HG02840 (cell line): ENCODE measurements at regions not wholly inside any gene's neighbourhood (a gene's known extent, or its start where the extent isn't known, plus 50 kb on each side); places are given as distances from the start of the nearest gene placed in this dataset.

Experiments used
- ATAC-seq: cut with Tn5 transposase; IDR thresholded peaks from one replicate; pipeline ENCODE4 v1.9.1; 2021; ENCODE audit warnings: mild to moderate bottlenecking, moderate library complexity, moderate number of reproducible peaks; ENCODE audit not compliant: unreplicated experiment, low FRiP score

DNA sequence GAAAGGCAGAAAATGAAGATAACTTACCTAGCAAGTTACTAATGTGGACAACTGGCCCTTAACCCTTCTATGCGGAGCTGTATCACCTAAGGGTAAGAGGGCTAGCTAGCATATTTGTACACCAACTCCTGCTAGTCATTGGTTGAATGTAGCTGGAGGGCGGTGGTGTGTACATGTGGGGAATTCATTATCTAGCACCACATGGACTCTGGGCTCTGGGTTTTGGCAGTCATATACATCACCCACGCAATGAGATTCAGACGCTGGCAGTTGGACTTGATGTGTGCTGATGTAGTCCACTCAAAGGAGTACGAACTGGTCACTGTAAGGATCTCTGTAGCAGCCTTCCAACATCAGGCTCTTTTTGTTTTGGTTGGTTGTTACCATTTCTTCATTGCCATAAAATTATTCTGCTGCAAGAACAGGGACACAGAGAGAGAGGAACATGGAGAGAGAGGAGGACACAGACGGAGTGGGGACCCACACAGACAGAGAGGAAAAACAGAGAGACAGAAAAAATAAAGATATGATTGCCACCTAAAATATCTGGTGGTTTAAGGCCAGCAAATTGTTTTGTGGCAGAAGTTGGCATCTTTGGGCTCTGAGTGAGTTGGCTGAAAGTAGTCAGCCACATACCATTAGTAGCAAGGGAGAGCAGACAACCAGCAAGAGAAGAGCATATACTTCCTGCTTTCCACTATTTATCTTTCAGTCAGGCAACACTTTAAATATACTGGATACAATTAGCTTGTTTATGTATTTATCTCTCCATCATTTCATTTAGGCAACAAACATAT is 76.7 kb upstream of the MTPN start:
- no peak for ATAC-seq

DNA sequence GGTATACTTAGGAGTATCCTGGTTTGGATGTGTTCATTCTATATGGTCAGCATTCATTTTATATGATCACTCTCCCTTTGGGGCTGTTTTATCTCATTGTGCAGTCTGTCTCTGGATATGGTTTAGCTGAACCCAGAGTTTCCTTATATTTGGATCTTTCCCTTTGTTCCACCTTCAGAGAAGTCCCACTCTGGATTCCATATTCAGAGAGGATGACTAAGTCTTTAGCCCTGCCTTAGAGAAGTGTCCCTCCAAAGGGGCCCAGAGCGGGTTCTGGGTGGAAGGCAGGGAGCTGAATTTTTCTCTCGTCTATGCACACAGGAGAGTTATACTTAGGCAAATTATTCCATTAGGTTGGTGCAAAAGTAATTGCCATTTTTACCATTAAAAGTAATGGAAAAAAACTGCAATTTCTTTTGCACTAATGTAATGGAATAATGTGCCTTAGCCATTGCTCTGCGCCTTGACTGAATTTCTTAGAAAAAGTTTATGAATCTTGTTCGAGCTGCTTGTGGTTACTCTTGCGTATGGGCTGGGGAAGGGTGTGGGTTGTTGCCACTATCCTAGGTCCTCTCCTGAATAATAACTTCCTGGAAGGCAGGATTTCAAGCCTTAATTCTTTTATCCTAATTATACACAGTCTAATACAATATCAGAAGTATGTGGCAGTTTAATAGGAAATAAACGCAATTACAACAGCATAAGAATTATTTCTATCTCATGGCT is 74.2 kb upstream of the MTPN start:
- no peak for ATAC-seq

DNA sequence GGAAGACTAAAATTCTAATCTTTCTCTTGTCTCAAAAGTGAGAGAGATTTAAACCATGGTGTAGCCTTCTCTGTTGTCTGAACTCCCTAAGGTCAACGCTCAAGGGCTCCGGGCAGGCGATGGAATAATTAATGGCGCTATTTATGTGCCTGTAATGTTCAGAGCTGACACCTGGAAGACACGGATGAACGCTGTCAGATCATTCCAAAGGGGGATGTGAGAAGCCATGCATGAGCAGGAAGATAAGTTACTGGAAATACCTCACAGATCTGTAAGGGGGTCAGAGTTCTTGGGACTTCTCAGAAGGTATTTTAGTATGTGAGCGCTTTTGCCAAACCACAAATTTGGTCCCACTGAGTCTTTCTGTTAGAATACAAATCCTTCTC is 73.3 kb upstream of the MTPN start:
- ATAC-seq: no peak

DNA sequence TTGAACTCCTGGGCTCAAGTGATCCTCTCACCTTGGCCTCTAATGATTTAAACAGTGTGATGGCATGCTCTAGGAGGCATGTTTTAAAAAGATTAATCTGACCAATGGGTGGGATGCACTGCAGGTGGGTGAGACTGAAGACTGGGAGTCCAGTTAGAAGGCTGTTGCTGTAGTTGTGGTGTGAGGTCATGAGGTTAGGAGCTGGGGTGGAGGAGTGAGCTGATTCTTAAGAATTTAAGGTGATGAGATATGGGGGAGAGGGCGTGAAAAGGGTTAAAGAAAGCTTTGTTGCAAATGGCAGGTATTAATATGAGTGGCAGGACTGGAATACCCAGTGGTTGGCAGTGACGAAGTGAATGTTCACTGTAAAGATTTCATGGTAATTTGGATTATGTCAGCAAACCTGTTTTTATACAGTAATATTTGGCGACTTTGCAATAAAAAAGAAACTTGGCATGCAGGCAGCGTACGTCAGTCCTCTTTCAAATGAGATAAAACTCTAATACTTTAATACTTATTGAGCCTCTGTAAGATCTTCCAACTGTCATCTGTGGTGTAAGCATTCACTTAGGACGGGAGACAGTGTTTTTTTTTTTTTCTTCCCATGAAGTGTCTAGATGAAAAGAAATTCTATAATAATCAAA is 72.8 kb upstream of the MTPN start:
- no peak for ATAC-seq

DNA sequence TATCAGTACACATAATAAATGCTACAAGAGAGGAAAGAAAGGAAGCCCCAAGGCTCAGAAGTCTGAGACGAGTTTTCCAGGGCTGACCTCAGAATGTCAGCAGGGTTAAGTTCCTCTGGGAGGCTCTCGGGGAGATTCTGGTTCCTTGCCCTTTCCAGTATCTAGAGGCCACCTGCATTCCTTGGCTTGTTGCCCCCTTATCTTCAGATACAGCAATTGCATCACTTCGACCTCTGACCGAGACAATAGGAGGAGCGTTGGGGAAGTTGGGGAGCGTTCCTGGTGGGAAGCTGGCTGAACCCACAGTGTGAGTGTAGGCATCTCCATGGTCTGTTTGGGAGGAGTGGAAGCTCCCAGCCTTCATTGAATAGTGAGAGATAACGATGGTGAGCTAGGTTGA is 72.0 kb upstream of the MTPN start:
- no peak for ATAC-seq

DNA sequence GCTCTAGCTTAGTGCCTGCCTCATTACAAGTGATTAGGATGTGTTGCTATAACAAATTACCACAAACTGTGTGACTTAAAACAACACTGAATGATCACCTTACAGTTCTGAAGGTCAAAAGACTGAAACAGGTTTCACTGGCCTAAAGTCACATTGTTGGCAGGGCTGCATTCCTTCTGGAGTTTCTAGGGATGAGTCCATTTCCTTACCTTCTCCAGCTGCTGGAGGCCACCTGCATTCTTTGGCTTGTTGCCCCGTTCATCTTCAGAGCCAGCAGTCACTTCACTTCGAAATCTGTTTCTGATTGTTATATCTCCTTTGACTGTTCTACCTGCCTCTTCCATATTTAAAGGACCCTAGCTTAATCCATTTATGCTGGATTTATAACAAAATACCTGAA is 69.4 kb upstream of the MTPN start:
- no peak for ATAC-seq

DNA sequence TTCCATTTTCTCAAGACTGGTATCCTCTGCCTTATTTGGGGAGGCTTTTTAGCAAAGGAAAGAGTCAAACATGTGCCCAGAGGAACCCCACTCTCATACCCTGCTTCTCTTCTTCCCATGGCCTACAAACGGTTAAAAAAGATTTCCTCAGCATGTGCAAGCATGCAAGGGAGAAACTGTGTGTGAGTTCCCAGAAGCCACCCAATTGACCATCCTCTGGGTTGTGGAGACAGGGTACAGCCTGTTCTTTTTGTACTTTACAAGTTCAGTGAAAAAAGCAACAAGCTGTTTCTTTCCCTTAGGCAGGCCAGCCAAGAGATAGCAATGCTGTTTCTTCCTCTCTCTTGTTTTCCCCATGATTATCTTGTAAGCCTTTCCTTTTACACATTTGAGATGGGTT is 68.8 kb upstream of the MTPN start:
- ATAC-seq: no peak

DNA sequence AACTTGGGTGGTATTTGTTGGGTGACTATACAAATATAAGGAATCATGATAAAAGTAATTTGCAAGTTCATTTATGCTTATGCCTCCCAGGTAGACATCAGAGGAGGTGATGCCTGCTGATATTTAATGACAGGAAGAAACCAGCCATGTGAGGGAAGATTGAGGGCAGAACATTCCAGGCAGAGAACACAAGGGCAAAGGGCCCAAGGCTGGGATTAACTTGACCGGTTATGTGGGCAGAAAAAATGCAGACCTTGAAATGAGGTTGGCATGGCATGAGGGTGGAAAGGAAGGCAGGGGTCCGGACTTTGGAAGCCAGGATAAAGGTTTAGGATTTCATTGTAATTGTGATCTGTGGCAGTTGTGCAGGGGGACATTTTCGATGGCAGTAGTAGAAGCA is 68.0 kb upstream of the MTPN start:
- no peak for ATAC-seq

DNA sequence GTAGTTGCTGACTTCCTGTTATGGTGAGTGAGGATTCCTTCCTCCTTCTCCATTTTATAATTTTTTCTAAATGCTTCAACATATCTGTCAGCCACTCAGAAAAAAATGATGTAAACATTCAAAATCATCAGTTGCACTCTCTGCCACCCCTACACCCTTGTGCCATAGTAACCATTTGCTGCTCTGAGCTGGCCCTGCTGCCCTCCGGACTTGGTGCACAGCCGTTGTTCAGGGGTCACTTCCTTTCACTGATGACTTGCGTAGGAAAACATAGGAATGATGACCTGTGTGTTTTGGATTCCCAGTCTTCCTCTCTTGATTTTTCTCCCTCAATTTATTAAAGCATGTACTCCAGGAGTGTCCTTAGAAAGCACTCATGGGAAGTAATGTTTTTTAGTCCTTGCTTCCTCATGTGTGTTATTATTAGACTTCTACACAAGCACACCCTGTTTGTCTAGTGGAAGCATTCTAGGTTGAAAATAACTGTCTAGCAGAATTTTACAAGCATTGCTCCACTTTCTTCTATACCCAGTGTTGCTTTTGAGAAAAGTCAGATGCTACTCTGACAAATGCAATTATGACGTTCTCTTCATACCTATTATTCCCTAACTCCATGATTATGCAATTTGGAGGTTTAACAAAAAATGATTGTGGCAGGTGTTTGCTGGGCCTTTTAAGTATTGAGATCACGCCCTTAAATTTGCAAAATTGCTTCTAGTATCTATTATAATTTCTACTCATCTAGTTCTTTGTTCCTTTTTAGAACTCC is 62.6 kb upstream of the MTPN start:
- no peak for ATAC-seq

DNA sequence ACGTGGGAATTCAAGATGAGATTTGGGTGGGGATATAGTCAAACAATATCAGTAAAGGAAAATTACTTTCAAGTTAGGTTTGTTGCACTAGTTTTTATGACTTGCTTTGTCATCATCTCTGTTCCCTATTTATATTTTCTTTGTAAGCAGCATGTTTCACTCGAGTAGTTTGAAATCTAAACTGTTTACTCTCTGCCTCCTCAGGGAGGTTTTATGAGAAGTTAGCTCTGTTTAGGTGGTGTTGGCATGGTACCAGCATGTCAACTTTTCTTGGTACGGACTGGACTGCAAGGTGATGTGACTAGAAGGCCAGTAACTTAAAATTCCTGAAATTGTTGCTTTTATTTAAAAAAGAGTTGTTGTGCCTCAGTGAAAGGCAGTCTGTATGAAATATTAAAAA is 59.2 kb upstream of the MTPN start:
- no peak for ATAC-seq

DNA sequence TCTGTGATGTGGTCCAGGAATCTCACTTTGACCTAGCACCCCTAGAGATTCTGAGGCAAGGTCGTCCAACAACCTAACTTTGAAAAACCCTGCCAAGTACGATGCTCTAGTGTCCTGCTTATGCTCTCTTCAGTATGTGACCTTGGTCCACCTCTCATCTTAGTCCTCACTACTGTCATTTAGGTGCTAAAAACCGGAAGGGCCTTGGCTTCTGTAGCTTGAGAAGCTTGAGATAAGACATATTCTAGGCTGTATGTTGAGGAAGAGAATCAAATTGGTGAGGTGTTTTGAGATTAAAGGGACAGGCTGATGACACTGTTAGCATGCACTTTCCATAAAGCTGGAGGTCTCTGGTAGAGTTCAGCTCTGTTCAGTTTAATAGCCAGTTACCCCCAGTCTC is 57.0 kb upstream of the MTPN start:
- ATAC-seq: no peak

DNA sequence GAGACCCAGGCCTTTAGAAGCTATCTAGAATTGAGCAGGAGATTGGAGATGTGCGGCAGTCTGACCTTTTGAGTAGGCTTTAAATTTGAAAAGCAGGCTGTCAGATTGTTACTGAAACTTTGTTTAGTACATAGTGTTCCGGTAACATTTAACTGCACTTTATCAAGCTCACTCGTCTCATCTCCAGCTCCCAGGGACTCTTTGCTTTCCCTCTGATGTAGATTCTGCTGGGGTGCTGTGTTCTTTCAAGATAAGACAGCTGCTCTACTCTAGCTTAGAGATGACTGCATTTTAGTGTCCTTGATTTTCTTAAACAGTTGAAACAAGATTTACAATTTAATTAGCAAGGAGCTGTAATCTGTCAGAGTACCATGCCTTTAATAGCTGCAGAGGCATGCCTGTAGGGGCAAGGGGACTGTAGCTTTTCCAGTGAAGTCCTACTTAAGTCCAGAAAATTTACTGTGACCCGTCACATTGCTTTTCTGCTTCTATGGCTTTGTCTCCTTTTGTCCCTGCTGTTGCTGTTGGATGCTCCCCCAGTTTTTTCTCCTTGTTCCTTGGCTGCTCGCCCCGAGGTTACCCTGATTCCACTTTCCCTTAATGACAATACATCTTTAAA is 56.4 kb upstream of the MTPN start:
- ATAC-seq: no peak

DNA sequence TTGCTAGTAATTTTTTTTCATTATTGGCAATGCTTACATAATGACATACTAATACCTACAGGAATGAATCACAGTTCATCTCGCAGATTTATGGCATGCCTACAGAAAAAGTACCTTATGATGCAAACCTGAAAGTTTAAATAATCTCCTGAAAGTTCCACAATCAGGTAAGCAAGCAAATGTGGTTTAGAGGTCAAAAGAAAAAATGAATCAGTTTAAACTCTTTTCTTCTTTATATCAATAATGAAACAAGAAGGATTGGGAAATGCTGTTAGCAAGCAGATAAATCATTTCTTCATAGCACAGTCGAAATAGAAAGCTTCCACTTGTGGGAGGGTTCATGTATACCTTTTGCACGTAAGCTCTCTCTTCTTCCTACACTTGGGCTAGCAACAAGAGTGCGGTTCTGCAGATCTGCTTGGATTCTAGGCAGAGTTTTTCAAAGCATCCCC is 53.7 kb upstream of the MTPN start:
- peak; percentile 78 for ATAC-seq

DNA sequence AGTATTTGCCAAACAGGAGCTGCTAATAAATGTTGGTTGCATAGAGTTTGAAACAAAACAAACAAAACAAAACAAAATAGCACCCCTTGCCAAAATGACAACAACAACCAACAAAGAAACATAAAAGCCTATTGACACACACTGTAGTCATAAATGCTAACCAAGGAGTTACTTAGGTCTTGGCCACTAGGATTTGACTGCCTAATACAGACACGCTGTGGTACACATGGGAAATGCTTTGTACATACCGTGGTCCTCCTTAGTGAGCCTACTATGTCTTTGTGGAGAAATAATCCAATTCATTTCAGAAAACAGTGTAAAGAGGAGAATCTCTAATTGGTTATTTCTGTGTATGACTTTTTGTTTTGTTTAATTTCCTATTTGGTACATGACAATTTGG is 53.2 kb upstream of the MTPN start:
- no peak for ATAC-seq

DNA sequence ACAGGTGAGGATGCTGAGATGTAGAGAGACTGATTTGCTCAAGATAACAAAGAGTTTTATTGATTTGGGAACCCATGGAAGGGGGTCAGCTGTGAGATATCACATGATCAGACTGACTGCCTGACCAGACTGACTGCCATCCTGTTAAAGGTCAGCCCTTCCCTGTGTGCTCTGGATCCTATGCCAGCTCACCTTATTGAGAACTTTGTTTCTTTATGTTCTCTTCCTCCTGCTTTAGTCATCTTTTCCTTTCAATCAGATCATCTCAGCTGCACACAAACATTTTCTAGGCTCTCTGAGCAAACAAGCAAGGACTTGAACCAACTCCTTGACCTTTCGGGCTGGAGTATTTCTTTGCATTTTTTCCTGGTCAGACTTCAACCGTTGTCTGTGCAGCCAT is 50.0 kb upstream of the MTPN start:
- ATAC-seq: no peak
